Occipital lobe (tissue), 1 donor: ENCODE measurements at regions not wholly inside any gene's neighbourhood (a gene's known extent, or its start where the extent isn't known, plus 50 kb on each side); places are given as distances from the start of the nearest gene placed in this dataset.
"Not testable (repeated sequence)": the region's sequence is repeated elsewhere in the genome, so short reads cannot be mapped to it uniquely, and the experiment has no call there.

ENCODE experiments used
- DNase-seq: peaks from one replicate; lab custom pipeline; 2025; lab: John Stamatoyannopoulos, UW

DNA sequence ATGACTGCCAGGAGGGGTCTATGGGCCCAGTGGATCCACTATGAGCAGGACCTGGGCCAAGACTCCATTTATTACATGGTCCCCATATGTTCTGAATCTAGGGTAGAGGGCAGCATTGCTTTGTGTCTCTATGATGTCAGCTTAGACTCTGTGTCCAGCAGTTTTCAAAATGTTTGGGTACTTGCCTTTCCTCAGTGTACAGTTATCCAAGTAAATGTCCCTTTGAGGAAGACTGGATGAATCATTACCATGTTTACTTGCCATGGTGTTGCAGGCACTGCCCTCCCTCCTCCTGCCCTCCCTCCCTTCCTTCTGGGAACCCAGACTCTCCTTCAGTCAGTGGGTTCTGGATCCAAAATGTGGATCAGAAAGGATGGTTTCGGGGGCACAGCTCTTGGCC lies 108.6 kb downstream of the NRN1 start:
- DNase-seq, result no peak

DNA sequence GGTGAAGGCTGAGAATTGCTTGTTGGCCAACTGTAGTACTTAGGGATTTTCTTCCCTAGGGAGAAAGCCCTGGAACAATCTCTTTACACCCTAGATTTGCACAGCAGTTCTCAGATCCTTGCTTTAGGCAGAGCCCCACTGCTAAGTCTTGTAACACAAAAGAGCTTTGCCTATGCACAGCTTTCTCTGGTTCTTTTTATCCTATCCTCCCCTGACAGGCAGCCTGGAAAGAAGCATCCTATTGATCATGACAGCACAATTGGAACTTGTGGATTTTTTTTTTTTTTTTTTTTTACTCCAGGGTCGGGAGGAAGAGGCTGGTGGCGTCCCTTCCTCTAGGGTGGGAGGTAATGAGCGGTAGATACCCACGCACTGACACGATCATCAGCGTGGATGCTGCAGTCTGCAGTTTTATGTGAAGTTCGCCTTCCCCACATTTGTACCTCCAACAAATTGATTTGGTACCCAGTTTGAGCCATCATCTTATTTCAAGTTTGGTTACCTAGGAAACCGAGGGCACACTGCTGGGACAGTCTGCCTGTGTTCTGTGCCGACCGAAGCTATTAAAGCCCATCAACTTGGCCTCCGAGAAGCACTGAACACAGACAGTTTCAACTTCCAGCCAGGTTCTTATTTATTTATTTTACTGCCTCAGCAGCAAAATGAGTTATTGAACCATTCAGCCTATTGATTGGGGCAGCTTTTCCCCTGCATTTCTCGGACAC lies 110.1 kb downstream of the NRN1 start:
- DNase-seq, result no peak

DNA sequence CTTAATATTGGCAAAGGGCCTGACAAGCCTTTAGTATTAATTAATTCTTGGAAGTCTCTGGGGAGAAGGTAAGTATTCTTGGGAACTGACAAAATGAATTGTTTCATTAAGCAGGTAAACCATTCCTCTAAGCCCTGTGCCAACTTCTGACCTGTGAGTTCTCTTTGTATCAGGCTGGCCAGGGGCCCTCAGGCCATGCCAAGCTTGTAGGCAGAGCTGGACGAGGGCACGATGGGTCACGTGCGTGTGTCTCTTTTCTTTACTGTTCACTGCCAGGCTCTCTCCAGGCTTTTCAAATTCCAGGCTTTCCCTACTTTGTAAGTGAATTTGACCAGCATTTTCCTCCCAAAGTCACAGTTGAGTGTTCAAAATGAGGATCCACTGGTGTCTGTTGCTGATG lies 112.4 kb downstream of the NRN1 start:
- DNase-seq, result no peak

DNA sequence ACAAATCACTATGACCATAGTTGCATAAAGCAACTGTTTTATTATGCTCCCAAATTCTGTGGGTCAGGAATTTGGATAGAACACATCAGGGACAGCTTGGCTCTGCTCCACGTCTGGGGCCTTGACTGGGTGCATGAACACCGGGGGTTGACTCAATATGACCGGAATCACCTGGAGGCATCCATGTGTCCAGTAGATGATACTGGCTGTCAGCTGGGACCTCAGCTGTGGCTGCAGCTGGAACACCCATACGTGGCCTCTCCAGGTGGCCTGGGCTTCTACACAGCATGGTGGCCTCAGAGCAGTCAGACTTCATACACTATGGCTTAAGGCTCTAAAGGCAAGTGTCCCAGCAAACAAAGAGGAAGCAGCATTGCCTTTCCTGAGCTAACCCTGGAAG lies 113.4 kb downstream of the NRN1 start:
- no peak for DNase-seq

DNA sequence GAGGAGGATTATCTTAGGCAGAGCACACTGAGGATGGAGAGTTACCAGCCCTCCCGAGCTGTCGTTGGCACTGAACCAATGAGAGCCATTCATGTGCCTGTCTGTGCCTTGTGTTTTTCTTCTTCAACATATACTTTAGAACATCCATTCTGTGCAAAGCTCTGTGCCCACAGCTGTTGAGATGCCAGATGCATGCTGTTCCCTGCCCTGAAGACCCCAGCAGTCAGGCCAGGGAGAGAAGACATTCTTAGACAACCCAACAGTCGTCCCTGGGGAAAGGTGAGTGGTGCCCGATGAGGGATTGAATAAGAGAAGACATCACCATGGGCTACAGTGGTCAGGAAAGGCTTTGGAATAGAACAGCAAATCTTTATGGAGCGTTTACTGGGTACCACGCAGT lies 114.1 kb downstream of the NRN1 start:
- no peak for DNase-seq

DNA sequence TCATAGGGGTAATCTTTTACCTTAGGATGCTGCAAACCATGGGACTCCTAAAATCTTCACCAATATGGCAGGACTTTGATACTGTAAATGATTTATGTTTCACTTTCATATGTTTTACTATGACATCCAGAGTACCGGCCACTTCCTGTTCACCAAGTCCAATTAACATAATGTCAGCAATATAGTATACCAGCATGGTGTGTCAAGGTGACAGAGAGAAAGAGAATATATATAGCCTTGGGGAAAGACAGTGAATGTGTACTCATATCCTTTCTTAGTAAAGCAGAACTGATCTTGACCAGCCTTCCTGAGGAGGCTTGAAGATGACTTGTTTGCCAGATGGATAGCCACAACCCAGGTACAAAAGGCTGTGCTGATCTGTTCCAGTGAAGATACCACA lies 127.9 kb downstream of the NRN1 start:
- DNase-seq, result no peak

DNA sequence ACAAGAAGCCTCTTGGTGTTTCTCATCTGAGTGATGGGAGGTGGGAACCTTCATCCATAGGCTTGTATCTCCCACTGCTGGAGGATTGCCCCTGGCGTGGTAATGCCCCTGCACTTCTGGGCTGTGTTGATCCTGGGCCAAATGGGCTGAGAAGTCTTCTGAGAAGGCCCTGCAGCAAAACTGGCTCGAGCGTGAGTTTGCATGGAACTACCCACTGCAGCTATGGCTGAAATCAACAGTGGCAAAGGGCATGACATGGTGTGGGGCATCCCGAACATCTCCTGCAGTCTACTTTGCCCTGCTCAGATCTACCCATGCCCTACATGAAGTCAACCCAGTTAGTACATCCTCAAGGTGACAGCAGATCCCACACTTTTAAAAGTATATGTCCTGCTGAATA lies 130.6 kb downstream of the NRN1 start:
- no peak for DNase-seq

DNA sequence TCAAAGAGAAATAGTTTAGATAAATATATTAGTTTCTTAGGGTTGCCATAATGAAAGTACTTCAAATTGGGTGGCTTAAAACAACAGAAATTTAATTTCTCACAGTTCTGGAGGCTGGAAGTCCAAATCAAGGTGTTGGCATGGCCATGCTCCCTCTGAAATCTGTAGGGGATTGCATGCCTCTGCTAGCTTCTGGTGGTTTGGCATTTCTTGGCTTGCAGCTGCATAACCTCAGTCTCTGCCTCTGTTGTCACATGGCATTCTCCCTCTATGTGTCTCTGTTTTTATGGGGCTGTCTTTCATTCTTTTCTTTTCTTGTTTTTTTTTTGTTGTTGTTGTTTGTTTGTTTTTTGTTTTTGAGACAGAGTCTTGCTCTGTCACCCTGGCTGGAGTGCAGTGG lies 132.7 kb downstream of the NRN1 start:
- not testable (repeated sequence) for DNase-seq

DNA sequence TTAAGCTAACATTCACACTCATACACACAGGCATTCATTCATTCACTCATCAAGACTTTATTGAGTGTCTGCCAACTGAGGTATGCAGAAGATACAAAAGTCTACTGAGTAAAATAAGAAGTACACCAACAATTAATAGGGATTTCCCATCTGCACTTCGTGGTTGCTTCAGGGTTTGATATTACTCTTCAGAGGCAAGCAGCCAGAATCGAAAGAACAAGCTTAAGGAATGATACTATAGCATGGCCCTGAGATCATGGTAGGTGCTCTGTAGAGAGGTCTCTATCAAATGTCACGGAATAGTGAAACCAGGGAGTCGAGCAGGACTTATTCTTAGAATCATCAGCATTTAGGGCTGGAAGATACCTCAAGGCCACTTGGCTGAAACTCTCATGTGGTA lies 135.4 kb downstream of the NRN1 start:
- no peak for DNase-seq

DNA sequence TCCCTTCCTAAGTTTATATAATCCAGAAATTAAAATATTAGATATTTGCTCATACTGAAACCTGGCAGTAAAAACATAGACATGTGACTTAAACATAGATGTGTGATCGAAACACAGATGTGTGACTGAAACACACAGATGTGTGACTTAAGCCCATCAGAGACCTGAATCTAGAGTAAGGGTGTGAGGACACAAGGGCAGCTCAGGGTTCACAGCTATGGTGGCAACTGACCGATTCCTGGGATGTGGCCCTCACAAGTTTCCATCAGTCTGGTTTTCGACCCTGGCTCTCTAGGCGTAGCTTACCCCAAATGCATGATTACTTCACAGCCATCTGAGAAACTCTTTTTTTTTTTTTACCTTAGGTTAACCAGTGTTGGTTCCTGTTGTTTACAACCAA lies 137.0 kb downstream of the NRN1 start:
- DNase-seq, result no peak

DNA sequence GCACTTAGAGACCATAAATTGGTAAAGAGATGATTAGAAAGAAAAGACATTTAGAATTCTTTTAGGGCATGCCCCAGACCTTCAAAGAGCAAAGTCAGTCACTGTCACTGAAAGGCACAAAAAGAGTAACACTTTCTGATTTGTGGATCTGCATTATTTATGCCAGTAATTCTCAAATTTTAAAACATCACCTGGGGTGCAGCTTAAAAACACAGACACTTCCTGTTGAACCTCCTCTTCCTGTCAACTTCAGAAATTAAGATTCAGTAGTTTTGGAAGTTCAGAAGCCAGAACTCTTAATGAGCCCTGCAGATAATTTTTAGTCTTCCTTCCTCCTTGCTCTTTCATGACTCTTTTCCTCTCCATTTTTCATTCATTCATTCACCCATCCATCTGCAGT lies 137.5 kb downstream of the NRN1 start:
- no peak for DNase-seq

DNA sequence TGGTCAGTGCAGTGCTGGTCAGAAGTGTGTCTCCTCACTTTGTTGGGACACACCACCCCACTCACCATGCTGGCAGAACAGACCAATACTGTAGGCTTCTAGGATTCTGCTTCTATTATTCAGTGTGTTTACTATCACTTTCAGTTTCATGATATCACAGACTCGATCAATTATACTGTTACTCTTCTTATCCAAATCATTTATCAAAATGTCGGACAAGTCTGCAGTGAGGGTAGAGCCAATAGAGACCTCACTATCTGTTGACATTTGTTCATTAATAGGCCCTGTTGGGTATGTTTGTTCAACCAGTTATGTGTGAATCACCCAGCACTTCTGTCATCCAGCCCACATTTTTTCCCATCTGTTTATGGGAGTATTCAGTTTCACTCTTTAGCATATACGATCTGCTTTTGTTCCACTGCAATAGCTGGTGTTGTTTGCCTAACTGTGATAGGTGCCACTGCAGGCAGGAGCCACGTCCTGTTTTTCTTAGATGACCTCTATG lies 140.1 kb downstream of the NRN1 start:
- DNase-seq, result no peak

DNA sequence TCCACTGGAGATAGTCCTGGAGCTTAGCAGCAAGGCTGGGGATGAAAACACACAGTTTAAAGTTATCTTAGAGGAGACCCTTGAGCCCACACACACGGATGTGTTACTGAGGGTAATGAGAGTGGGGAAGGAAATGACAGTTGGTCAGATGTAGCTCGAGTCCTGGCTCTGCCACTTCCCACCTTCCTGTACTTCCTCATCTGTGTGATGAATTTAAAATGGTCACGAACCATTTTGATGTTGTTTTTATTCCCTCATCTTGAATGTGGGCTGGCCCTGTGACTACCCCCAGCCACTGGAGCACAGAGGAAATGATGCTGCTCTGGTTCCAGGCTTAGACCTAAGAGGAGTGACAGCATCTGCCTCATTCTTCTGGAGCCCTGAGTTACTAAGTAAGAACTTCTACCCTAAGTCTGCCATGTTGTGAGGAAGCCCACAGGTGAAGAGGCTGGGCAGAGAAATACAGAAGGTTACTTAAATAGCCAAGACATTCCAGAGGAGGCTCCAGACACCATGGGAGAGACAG lies 141.2 kb downstream of the NRN1 start:
- DNase-seq, result no peak

DNA sequence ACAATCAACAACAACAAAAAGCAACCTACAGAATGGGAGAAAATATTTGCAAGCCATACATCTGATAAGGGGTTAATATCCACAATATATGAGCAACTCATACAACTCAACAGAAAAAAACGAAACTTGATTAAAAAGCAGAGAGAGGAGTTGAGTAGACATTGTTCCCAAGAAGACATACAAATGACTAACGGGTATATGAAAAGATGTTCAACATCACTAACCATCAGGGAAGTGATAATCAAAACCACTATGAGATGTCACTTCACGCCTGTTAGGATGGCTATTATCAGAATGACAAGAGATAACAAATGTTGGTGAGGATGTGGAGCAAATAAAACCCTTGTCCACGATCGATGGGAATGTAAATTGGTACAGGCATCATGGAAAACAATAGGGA lies 145.9 kb downstream of the NRN1 start:
- DNase-seq, result no peak

DNA sequence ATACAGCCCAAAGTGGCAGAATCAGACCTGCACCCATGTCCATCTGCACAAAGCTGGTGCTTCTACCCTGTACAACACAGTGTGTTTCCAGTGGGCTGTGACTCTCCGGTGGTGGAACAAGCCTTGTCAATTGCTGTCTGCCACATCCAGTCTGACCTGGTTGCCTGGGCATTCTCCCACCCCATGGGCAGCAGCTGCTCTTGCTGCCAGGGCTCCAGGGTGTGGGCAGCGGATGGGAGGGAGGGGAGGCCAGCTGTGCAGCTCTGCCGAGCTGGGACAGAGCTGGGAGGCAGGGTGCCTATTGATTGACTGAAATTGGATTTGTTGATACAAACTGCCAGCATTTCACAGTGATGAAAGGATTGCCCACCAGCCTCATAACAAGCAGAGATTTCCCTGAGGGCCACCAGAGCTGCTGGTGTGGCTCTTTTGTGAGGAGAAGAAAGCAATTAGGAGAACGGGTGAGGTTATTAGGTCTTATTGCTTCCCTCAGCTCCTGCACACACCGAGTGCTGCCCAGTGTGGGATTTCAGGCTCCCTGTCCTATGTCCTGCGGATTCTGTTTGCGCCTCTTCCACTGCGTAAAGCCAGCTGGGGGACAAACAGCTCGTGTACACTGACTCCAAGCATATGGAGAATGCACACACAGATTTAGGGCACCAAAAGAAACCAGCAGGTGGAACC lies 150.8 kb downstream of the NRN1 start:
- DNase-seq, result no peak

DNA sequence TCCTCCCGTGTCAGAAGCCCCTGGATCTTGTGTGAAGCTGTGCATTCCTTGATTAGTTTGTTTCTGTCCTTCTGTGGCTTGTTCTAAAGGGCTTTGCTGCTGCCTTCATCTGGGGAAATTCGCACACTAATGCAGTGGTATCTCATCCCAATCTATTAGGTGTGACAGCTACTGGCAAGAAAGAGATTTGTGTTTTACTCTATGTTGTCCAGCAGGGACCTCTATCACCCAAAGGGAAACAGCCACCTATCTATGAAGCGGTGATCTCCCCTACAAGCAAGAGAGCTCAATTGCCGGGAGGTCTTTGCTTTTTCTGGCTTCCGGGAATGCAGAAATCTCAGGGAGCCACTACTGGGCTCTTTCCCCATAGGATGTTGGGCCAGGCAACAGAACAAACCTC lies 151.8 kb downstream of the NRN1 start:
- DNase-seq, result no peak

DNA sequence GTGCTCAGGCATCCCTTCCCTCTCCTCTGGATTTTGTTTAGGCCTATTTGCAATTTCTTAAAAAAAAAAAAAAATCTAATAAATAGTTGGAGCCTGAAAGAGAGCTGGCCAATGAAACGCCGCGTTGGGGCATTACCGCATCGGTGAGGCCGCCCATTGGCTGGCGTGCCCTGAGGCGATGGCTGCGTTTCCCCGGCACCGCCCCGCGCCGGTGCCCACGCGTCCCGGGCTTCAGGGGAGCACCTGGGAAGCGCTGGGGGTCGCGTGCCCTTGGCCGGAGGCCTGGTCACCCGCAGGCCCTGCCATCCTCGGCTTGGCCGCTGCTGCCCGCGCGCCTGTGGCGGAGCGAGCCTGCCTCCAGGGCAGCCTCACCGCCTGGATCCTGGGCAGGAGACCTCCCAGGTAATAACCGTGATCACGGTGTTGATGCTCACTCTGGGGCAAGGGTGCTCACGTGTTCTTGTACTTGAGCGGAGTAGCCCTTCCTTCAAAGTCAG lies 155.4 kb downstream of the NRN1 start:
- DNase-seq, result peak; percentile 70

DNA sequence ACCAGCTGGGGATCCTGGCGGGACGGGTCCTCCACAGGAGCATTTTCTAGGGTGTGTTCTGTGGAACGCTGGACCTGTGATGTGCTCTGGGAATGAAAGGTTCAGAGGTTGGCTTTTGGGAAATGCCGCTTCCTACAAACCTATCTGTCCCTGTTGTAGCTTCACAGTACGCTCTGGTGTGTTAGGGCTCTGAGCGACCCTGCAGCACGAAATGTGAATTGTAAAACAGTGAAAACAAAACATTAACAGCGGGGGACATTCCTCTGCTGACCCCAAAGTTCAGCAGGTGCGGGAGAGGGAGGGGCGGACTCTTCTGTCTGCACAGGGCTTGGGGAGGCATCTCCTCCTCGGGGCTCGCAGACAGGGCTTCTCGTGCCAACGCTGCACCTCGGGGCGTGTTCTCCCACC lies 155.9 kb downstream of the NRN1 start:
- no peak for DNase-seq

DNA sequence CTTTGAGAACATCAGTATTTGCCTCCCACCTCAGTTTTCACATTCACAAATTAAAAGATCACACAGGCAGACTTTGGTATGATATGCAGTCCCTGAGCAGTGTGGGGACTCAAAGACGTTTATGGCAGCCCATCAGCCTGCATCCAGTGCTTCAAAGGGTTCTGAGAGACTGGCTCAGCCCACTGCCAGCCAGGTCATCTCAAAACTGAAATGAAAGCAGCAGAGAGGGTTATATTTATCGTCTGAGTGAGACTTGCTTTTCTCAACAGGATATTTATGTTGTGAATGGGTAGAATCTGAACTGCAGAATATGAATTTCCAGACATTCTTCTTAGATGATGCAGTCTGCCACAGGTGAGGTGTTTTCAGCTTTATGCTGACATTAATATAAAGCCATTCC lies 159.8 kb downstream of the NRN1 start:
- no peak for DNase-seq

DNA sequence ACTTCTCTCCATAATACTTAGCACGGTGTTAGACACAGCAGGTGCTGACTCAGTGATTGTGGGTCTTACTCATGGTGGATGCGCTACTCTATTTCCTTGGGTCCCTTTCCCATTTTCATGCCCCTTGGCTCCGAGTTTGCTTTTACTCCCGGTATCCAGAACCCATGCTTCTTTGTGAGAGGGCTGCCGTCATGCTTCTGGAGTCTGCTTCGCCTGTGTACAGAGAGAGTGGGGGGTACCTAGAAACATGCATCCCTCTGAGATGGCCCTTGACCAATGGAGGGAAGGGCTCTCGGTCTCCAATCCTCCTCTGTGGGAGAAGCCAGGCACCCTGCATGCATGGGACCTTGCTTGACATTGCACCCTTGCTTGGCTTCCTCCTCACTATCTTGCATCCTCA lies 160.4 kb downstream of the NRN1 start:
- DNase-seq, result no peak

DNA sequence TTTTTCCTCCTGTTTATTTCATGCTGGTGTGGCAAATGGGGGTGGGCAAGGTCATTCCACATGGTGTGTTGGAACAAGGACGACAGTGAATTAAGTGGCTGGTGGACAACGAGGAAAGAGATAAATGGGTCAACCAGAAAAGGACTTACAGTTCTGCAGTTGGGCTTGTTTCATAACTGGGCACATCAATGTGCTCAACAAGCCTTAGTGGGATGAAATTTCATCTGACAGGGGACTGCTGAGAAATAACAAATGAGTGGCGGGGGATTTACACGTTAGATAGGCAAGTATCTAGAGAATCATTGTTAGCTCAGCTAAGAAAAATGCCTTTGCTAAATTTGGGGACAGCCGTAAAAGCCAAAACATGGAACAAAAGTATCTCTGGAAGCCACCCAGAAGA lies 163.6 kb downstream of the NRN1 start:
- DNase-seq, result no peak

DNA sequence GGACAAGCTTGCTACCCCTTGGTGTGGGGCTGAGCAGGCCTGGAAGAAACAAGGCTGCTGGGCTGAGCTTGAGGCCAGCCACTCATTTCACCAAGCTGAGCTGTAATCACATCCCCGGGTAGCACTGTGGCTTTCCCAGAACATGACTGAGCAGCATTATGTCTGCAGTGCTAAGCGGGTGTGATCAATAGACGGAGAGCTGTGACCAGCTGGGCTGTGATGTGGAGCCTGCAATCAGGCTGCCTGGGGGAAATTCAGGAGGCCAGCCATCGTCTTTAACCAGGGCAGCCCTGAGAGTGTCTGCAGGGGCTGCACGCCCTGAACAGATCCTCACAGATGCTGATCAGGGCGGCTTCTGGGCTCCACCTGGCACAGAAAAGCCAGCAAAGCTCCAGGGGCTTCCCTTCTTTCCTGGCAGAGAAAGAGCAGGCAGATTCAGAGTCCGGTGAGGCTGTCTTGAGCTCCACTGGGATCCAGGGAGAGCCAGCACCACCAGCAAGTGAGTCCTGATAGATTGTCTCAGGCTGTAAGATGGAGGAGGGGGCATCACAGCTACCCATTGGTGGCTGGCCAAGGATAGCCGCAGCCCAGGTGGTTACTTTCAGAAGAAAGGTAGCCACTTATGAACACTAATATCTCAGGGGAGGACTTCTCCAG lies 165.9 kb downstream of the NRN1 start:
- no peak for DNase-seq
